ENCODE measurements at regions not wholly inside any gene's neighbourhood (a gene's known extent, or its start where the extent isn't known, plus 50 kb on each side); places are given as distances from the start of the nearest gene placed in this dataset.

- TF ChIP-seq ELF4 (CRISPR knock-in tag; IDR thresholded peaks at IDR 0.05; ENCODE audit: low read depth) = no peak
These were observed 310.9 kb downstream of the TDRD3 start (continued) for GRCh38 chr13:60707878-60708277.

GRCh38 chr13:60701895-60702294 lies 304.9 kb downstream of the TDRD3 start:
- H3K27me3 Mint-ChIP-seq (ENCODE audit: low read depth) = no peaks in the 10 kb centered on the region
- TF ChIP-seq ZNF138 (CRISPR knock-in tag; conservative IDR thresholded peaks at IDR 0.05) (no peak), ZNF532 (CRISPR knock-in tag; IDR thresholded peaks at IDR 0.05; ENCODE audit: borderline replicate concordance) (no peak), TEAD4 (CRISPR knock-in tag; IDR thresholded peaks at IDR 0.05) (no peak), CBFB (CRISPR knock-in tag; IDR thresholded peaks at IDR 0.05; ENCODE audit: low read depth) (no peak), IRF1 (CRISPR knock-in tag; IDR thresholded peaks at IDR 0.05) (no peak), IRF2 (CRISPR knock-in tag; IDR thresholded peaks at IDR 0.05; ENCODE audit: borderline replicate concordance, low read depth) (no peak), ERG (CRISPR knock-in tag; IDR thresholded peaks at IDR 0.05) (no peak)
- H3K9me3 Mint-ChIP-seq = peaks cover 6% of the 10 kb centered on the region
- ATAC-seq = no peak
- no peak overlapping the region for H3K4me3 Mint-ChIP-seq
- ChIA-PET POLR2A (no interaction called here), CTCF (no interaction called here)
- H3K27ac Mint-ChIP-seq = no peak overlapping the region
- H3K36me3 Mint-ChIP-seq = no peaks in the 10 kb centered on the region
- DNase-seq (ENCODE audit: low spot score) = no peak
- H3K4me1 Mint-ChIP-seq = peaks cover 22% of the 10 kb centered on the region

GRCh38 chr13:60700994-60701393 lies 304.0 kb downstream of the TDRD3 start:
- Mint-ChIP-seq H3K27me3 (ENCODE audit: low read depth) (no peaks in the 10 kb centered on the region), H3K9me3 (peaks cover 6% of the 10 kb centered on the region), H3K36me3 (no peaks in the 10 kb centered on the region), H3K27ac (no peak overlapping the region), H3K4me3 (no peak overlapping the region), H3K4me1 (peaks cover 31% of the 10 kb centered on the region)
- CTCF ChIA-PET = no interaction called here
- POLR2A ChIA-PET = no interaction called here
- no peak for ATAC-seq
- DNase-seq (ENCODE audit: low spot score) = no peak
- TF ChIP-seq CTCF (IDR thresholded peaks at IDR 0.05) = no peak
- TF ChIP-seq NFATC4 (CRISPR knock-in tag; IDR thresholded peaks at IDR 0.05) = no peak
- no peak for TF ChIP-seq ZMAT4 (CRISPR knock-in tag; IDR thresholded peaks at IDR 0.05)
- TF ChIP-seq ZNF138 (CRISPR knock-in tag; conservative IDR thresholded peaks at IDR 0.05) = no peak
- no peak for TF ChIP-seq MAX (CRISPR knock-in tag; IDR thresholded peaks at IDR 0.05)
- no peak for TF ChIP-seq E2F1 (CRISPR knock-in tag; IDR thresholded peaks at IDR 0.05)
- no peak for TF ChIP-seq TEAD1 (CRISPR knock-in tag; IDR thresholded peaks at IDR 0.05)
- no peak for TF ChIP-seq USF1 (CRISPR knock-in tag; IDR thresholded peaks at IDR 0.05)
- TF ChIP-seq ATF1 (CRISPR knock-in tag; IDR thresholded peaks at IDR 0.05) = no peak
- TF ChIP-seq CBFB (CRISPR knock-in tag; IDR thresholded peaks at IDR 0.05; ENCODE audit: low read depth) = no peak
- no peak for TF ChIP-seq ZNF232 (CRISPR knock-in tag; IDR thresholded peaks at IDR 0.05)
- no peak for TF ChIP-seq ARID4B (CRISPR knock-in tag; IDR thresholded peaks at IDR 0.05; ENCODE audit: borderline replicate concordance)

Measured in WTC11 (cell line).